ENCODE measurements at regions not wholly inside any gene's neighbourhood (a gene's known extent, or its start where the extent isn't known, plus 50 kb on each side); places are given as distances from the start of the nearest gene placed in this dataset.

DNA sequence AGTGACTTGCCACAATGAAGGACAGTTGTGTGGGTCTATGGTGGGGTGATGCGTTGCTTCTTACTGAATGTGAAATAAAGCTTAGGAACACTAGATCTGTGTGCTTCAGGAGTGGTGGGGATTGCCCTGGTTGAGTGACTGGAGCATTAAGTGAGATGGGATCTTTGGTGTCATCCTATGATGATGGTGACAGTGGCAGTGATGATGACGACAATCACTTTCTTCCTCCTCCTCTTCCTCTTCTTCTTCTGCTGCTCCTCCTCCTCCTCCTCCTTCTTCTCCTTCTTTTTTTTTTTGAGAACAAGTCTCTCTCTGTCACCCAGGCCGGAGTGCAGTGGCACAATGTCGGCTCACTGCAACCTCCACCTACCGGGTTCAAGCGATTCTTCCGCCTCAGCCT lies 396.8 kb downstream of the SEC14L1 start:
- TF ChIP-seq, protein P1, sequence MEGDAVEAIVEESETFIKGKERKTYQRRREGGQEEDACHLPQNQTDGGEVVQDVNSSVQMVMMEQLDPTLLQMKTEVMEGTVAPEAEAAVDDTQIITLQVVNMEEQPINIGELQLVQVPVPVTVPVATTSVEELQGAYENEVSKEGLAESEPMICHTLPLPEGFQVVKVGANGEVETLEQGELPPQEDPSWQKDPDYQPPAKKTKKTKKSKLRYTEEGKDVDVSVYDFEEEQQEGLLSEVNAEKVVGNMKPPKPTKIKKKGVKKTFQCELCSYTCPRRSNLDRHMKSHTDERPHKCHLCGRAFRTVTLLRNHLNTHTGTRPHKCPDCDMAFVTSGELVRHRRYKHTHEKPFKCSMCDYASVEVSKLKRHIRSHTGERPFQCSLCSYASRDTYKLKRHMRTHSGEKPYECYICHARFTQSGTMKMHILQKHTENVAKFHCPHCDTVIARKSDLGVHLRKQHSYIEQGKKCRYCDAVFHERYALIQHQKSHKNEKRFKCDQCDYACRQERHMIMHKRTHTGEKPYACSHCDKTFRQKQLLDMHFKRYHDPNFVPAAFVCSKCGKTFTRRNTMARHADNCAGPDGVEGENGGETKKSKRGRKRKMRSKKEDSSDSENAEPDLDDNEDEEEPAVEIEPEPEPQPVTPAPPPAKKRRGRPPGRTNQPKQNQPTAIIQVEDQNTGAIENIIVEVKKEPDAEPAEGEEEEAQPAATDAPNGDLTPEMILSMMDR (conservative IDR thresholded peaks at IDR 0.05) = no peak
- TF ChIP-seq ZFX (IDR thresholded peaks at IDR 0.05) = no peak

Measured in C4-2B (cell line).